ENCODE measurements at regions not wholly inside any gene's neighbourhood (a gene's known extent, or its start where the extent isn't known, plus 50 kb on each side); places are given as distances from the start of the nearest gene placed in this dataset.

DNA sequence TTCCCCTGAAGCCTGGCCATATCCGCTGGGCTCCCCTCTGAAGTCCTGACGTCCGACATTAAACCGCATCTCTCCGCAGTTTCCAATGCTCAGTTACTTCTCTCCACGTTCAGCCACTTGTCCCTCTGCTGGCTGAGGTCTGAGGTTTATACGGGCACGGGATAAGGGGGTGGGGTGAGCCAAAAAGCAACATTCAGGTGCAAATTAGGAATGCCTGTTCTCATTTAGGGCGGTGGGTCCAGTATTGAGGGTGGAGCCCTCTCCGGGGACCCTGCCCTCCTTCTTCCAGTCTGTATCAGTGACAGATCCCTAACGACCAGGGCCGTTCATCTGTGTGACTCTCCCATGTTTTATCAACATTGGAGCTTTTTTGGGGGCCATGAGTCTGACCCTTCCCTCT, 1454.4 kb downstream of the HACE1 start (continued):
- TF ChIP-seq MBD4 (IDR thresholded peaks at IDR 0.05; ENCODE audit: borderline replicate concordance, low read length), result no peak

- no peak for ATAC-seq
- CTCF ChIA-PET (ENCODE audit: low intra/inter-chr PET ratio, low total read pairs), result no interaction called here
- no peak for TF ChIP-seq RXRA (CRISPR knock-in tag; IDR thresholded peaks at IDR 0.05)
- TF ChIP-seq ZFP36L1 (CRISPR knock-in tag; IDR thresholded peaks at IDR 0.05), result no peak
- TF ChIP-seq MEF2D (CRISPR knock-in tag; IDR thresholded peaks at IDR 0.05), result no peak
- TF ChIP-seq, protein P1, sequence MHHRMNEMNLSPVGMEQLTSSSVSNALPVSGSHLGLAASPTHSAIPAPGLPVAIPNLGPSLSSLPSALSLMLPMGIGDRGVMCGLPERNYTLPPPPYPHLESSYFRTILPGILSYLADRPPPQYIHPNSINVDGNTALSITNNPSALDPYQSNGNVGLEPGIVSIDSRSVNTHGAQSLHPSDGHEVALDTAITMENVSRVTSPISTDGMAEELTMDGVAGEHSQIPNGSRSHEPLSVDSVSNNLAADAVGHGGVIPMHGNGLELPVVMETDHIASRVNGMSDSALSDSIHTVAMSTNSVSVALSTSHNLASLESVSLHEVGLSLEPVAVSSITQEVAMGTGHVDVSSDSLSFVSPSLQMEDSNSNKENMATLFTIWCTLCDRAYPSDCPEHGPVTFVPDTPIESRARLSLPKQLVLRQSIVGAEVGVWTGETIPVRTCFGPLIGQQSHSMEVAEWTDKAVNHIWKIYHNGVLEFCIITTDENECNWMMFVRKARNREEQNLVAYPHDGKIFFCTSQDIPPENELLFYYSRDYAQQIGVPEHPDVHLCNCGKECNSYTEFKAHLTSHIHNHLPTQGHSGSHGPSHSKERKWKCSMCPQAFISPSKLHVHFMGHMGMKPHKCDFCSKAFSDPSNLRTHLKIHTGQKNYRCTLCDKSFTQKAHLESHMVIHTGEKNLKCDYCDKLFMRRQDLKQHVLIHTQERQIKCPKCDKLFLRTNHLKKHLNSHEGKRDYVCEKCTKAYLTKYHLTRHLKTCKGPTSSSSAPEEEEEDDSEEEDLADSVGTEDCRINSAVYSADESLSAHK (CRISPR knock-in tag; IDR thresholded peaks at IDR 0.05; ENCODE audit: borderline replicate concordance), result no peak
- no peak for TF ChIP-seq ZNF564 (CRISPR knock-in tag; IDR thresholded peaks at IDR 0.05)
- no peak for TF ChIP-seq REXO4 (CRISPR knock-in tag; IDR thresholded peaks at IDR 0.05; ENCODE audit: borderline replicate concordance)
- TF ChIP-seq TAF1 (CRISPR knock-in tag; IDR thresholded peaks at IDR 0.05), result no peak
- no peak for TF ChIP-seq E2F2 (CRISPR knock-in tag; IDR thresholded peaks at IDR 0.05; ENCODE audit: borderline replicate concordance)
- TF ChIP-seq THAP9 (CRISPR knock-in tag; IDR thresholded peaks at IDR 0.05; ENCODE audit: borderline replicate concordance), result no peak
- no peak for TF ChIP-seq ARHGAP35 (CRISPR knock-in tag; IDR thresholded peaks at IDR 0.05; ENCODE audit: borderline replicate concordance)
- TF ChIP-seq ZNF337 (CRISPR knock-in tag; IDR thresholded peaks at IDR 0.05; ENCODE audit: borderline replicate concordance, low read depth), result no peak
- TF ChIP-seq ZNF256 (CRISPR knock-in tag; conservative IDR thresholded peaks at IDR 0.05), result no peak
- TF ChIP-seq SPEN (CRISPR knock-in tag; IDR thresholded peaks at IDR 0.05; ENCODE audit: low read depth), result no peak
- TF ChIP-seq ZNF441 (CRISPR knock-in tag; IDR thresholded peaks at IDR 0.05; ENCODE audit: borderline replicate concordance), result no peak
- no peak for TF ChIP-seq GMEB2 (CRISPR knock-in tag; IDR thresholded peaks at IDR 0.05; ENCODE audit: low read depth)
- no peak for TF ChIP-seq KLF12 (CRISPR knock-in tag; IDR thresholded peaks at IDR 0.05; ENCODE audit: borderline replicate concordance)
Measured at GRCh38 chr6:103404799-103405198, 1454.9 kb downstream of the HACE1 start.

More at GRCh38 chr6:103404799-103405198, 1454.9 kb downstream of the HACE1 start:
- no peaks in the 10 kb centered on the region for H3K36me3 ChIP-seq (replicated peaks in 1 of 2; ENCODE audit: control insufficient read depth in 1 of 2, insufficient read depth in 2 of 2, low read length in 2 of 2)
- intact Hi-C loops (cut with micrococcal nuclease; ENCODE audit: unreplicated experiment), result no loop called here
- FAIRE-seq (no peak), DNase-seq (ENCODE audit: low spot score) (no peak)
- H3K27ac ChIP-seq (ENCODE audit: extremely low read length, insufficient read depth, low read length), result no peak overlapping the region
- in situ Hi-C loops (cut with HindIII; ENCODE audit: extremely low pct_ligation_motif_present, low pct_unique_long_range_greater_than_20kb), result no loop called here
- no peak overlapping the region for H3K4me2 ChIP-seq (ENCODE audit: low read depth, low read length)
- no peaks in the 10 kb centered on the region for H3K4me1 ChIP-seq (ENCODE audit: insufficient read depth, low read length)
- no peak overlapping the region for H2AFZ ChIP-seq (ENCODE audit: low read length)
- H3K9me3 ChIP-seq (ENCODE audit: low read length), result no peaks in the 10 kb centered on the region
- POLR2A ChIA-PET, result no interaction called here
- no peak overlapping the region for H3K9ac ChIP-seq (ENCODE audit: insufficient read depth, low read depth, low read length)
- H4K20me1 ChIP-seq (ENCODE audit: insufficient read depth, low read length), result no peaks in the 10 kb centered on the region
- no peaks in the 10 kb centered on the region for H3K27me3 ChIP-seq (ENCODE audit: control insufficient read depth in 1 of 2, insufficient read depth in 2 of 2, low read length in 2 of 2)
- H3K4me3 ChIP-seq (replicated peaks in 1 of 3; ENCODE audit: insufficient read depth in 1 of 3, low read depth in 2 of 3, low read length in 3 of 3), result no peak overlapping the region
- WGBS (ENCODE audit: low lambda C conversion rate), result 67% methylated on average over 7 of the region's 8 CpGs
- BruUV-seq (replicated peaks), result no TSS peak
- no peaks in the 10 kb centered on the region for H3K79me2 ChIP-seq (ENCODE audit: insufficient read depth, low read length)

Measured in HepG2 (cell line).